Gastroesophageal sphincter (tissue), 4 donors: ENCODE measurements at regions not wholly inside any gene's neighbourhood (a gene's known extent, or its start where the extent isn't known, plus 50 kb on each side); places are given as distances from the start of the nearest gene placed in this dataset.
A peak's percentile ranks its signal among the peaks of the same experiment; 100 is the strongest.
"Not testable (repeated sequence)": the region's sequence is repeated elsewhere in the genome, so short reads cannot be mapped to it uniquely, and the experiment has no call there.

Experiments
- ATAC-seq: fragments of 150-250 bp; one replicate; pipeline ENCODE4 v1.9.1; 2016; ENCODE audit warnings: mild to moderate bottlenecking, moderate library complexity
- H3K27ac ChIP-seq, 4 donors: fragments of 200-600 bp; sonication (generic) in 3 of 4; 1 replicate in 3 of 4; 2 replicates in 1 of 4; pipeline ENCODE4 v1.5.1; 2016 to 2019
- H3K27me3 ChIP-seq: fragments of 200-600 bp; sonication (generic); one replicate; pipeline ENCODE4 v1.5.1; 2019
- H3K36me3 ChIP-seq, 2 donors: fragments of 200-600 bp; sonication (generic); one replicate each; pipeline ENCODE4 v1.5.1; 2019; ENCODE audit warnings: control low read depth in 1 of 2
- H3K4me1 ChIP-seq, 3 donors: fragments of 200-600 bp; sonication (generic); 1 replicate in 2 of 3; 2 replicates in 1 of 3; pipeline ENCODE4 v1.5.1; 2016 to 2019; ENCODE audit warnings: control low read depth in 2 of 3
- H3K4me3 ChIP-seq, 2 donors: fragments of 200-600 bp; sonication (generic); one replicate each; pipeline ENCODE4 v1.5.1; 2019; ENCODE audit warnings: mild to moderate bottlenecking in 1 of 2, moderate library complexity in 1 of 2
- H3K9me3 ChIP-seq, 3 donors: fragments of 200-600 bp; sonication (generic); one replicate each; pipeline ENCODE4 v1.5.1; 2017 to 2019; ENCODE audit warnings: control low read depth in 2 of 3
- CTCF ChIP-seq, 4 experiments: fragments of 200-600 bp in 2 of 4; fragments of 450-650 bp in 2 of 4; sonication (generic) in 1 of 4; IDR thresholded peaks; one replicate each; pipeline ENCODE4 v1.5.1; 2017 to 2019; ENCODE audit warnings: antibody characterized with exemption in 4 of 4, mild to moderate bottlenecking in 2 of 4, moderate library complexity in 2 of 4
- EP300 ChIP-seq: sonication (generic); formaldehyde crosslinking; IDR thresholded peaks from one replicate; pipeline ENCODE4 v1.6.1; 2017; ENCODE audit warnings: antibody characterized with exemption, mild to moderate bottlenecking
- POLR2A ChIP-seq, 2 donors: fragments of 450-650 bp; IDR thresholded peaks; one replicate each; pipeline ENCODE4 v1.6.1; 2017; ENCODE audit warnings: antibody characterized with exemption in 2 of 2, mild to moderate bottlenecking in 2 of 2, moderate library complexity in 1 of 2
- POLR2AphosphoS5 ChIP-seq: sonication (generic); formaldehyde crosslinking; IDR thresholded peaks from one replicate; pipeline ENCODE4 v1.6.1; 2017; ENCODE audit warnings: antibody characterized with exemption
- WGBS, 2 donors: methylation state at CpG; one replicate each; pipeline ENCODE4 v1.1.5; 2018; ENCODE audit warnings: low coverage in 1 of 2; 5-methylcytosine and 5-hydroxymethylcytosine counted together

GRCh38 chr14:35212471-35213142, 79.6 kb upstream of the PSMA6 start:
- Histone ChIP-seq H3K27ac (peak overlapping the region in 1 of 4 donors; percentile 38), H3K4me3 (no peak overlapping the region)
- no peak for ATAC-seq

GRCh38 chr14:35213143-35213788, 78.9 kb upstream of the PSMA6 start:
- no peak for TF ChIP-seq CTCF (IDR thresholded peaks at IDR 0.05)
- no peak for TF ChIP-seq EP300
- TF ChIP-seq POLR2A (IDR thresholded peaks at IDR 0.05), result no peak
- TF ChIP-seq POLR2AphosphoS5, result no peak
- no peaks in the 10 kb centered on the region for H3K27me3 ChIP-seq
- no peaks in the 10 kb centered on the region for H3K36me3 ChIP-seq
- H3K4me3 ChIP-seq, result no peak overlapping the region
- peaks cover 2 to 6% (median 4%) of the 10 kb centered on the region in 3 donors for H3K4me1 ChIP-seq
- peak overlapping the region in 1 of 4 donors; percentile 38 for H3K27ac ChIP-seq
- WGBS, 2 donors, result 80 to 85% methylated on average over 5 of the region's 6 CpGs
- H3K9me3 ChIP-seq, result no peaks in the 10 kb centered on the region
- ATAC-seq, result no peak

More at GRCh38 chr14:35212471-35213142, 79.6 kb upstream of the PSMA6 start:
- Histone ChIP-seq H3K27me3 (no peaks in the 10 kb centered on the region), H3K9me3 (no peaks in the 10 kb centered on the region), H3K36me3 (no peaks in the 10 kb centered on the region), H3K4me1 (peaks cover 2 to 6% (median 4%) of the 10 kb centered on the region in 3 donors)
- TF ChIP-seq POLR2AphosphoS5 (no peak), EP300 (no peak), POLR2A (IDR thresholded peaks at IDR 0.05) (no peak), CTCF (IDR thresholded peaks at IDR 0.05) (no peak)
- WGBS, 2 donors, result 79 to 96% methylated on average over 3 of the region's 3 CpGs

GRCh38 chr14:35213869-35214387, 78.3 kb upstream of the PSMA6 start:
- TF ChIP-seq POLR2AphosphoS5 (peak; percentile 31), CTCF (IDR thresholded peaks at IDR 0.05) (no peak), EP300 (no peak)
- Histone ChIP-seq H3K4me3 (no peak overlapping the region), H3K4me1 (peaks cover 2 to 6% (median 4%) of the 10 kb centered on the region in 3 donors), H3K27ac (peak overlapping the region in 3 of 4 donors; percentile 9 to 56 (median 38)), H3K36me3 (no peaks in the 10 kb centered on the region), H3K27me3 (no peaks in the 10 kb centered on the region), H3K9me3 (no peaks in the 10 kb centered on the region)
- ATAC-seq, result no peak

- not testable (repeated sequence) for ATAC-seq, H3K4me3 ChIP-seq, H3K36me3 ChIP-seq, H3K4me1 ChIP-seq, H3K9me3 ChIP-seq, H3K27me3 ChIP-seq
- no CpG with 5 or more reads among the region's 4 CpGs for WGBS, 2 donors
- peak overlapping the region in 3 of 4 donors; percentile 9 to 56 (median 38) for H3K27ac ChIP-seq
Measured at GRCh38 chr14:35214402-35214801, 77.8 kb upstream of the PSMA6 start.

- Histone ChIP-seq H3K9me3 (no peaks in the 10 kb centered on the region), H3K4me3 (no peak overlapping the region), H3K4me1 (peaks cover 2 to 6% (median 4%) of the 10 kb centered on the region in 3 donors), H3K36me3 (no peaks in the 10 kb centered on the region), H3K27me3 (no peaks in the 10 kb centered on the region), H3K27ac (peak overlapping the region in 2 of 4 donors; percentile 9 to 38)
- no peak for TF ChIP-seq POLR2AphosphoS5
- TF ChIP-seq CTCF (IDR thresholded peaks at IDR 0.05), result peak; percentile 43 to 68 (median 60)
- no peak for ATAC-seq
- 46 to 69% methylated on average over 4 of the region's 5 CpGs for WGBS, 2 donors
Measured at GRCh38 chr14:35215110-35215813, 76.9 kb upstream of the PSMA6 start.

GRCh38 chr14:35218176-35218575, 74.0 kb upstream of the PSMA6 start:
- H3K27me3 ChIP-seq, H3K4me3 ChIP-seq, H3K9me3 ChIP-seq, H3K4me1 ChIP-seq, H3K36me3 ChIP-seq, ATAC-seq, H3K27ac ChIP-seq: not testable (repeated sequence)
- WGBS, 2 donors, result 97 to 100% methylated on average over 1 to 2 of the region's 2 CpGs
